ENCODE measurements at regions not wholly inside any gene's neighbourhood (a gene's known extent, or its start where the extent isn't known, plus 50 kb on each side); places are given as distances from the start of the nearest gene placed in this dataset.

DNA sequence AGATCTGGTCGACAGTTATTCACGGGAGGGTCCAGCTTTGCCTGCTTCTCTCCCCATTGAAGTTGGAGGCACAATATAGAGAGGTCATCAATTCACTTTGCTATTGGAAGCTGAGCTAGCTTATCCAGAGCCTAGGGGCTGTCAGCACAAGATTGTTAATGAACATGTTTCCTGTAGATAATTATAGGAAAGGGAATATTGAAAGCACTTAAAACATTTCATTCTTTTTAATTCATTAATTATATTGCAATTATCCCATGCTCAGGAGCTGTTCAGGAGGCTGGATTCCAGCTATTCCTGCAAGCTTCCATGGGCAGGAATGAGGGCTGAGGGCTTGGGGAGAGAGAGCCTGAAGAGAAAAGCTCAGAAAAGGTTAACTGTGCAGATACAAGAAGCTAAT lies 153.1 kb upstream of the BRINP1 start:
- WGBS, 2 donors: 73 to 83% methylated on average over 2 of the region's 2 CpGs
- no peaks in the 10 kb centered on the region for H3K4me1 ChIP-seq (ENCODE audit: control insufficient read depth in 5 of 5, insufficient read depth in 5 of 5, low read length in 5 of 5)
- no peak overlapping the region for H3K9ac ChIP-seq (ENCODE audit: insufficient read depth in 1 of 2, low read length in 2 of 2)
- no peak overlapping the region for H3K4me3 ChIP-seq
- H3K36me3 ChIP-seq (ENCODE audit: control insufficient read depth in 4 of 4, insufficient read depth in 4 of 4, low read length in 4 of 4): no peaks in the 10 kb centered on the region
- ATAC-seq (ENCODE audit: insufficient read depth, low FRiP score): no peak
- TF ChIP-seq, protein P1, sequence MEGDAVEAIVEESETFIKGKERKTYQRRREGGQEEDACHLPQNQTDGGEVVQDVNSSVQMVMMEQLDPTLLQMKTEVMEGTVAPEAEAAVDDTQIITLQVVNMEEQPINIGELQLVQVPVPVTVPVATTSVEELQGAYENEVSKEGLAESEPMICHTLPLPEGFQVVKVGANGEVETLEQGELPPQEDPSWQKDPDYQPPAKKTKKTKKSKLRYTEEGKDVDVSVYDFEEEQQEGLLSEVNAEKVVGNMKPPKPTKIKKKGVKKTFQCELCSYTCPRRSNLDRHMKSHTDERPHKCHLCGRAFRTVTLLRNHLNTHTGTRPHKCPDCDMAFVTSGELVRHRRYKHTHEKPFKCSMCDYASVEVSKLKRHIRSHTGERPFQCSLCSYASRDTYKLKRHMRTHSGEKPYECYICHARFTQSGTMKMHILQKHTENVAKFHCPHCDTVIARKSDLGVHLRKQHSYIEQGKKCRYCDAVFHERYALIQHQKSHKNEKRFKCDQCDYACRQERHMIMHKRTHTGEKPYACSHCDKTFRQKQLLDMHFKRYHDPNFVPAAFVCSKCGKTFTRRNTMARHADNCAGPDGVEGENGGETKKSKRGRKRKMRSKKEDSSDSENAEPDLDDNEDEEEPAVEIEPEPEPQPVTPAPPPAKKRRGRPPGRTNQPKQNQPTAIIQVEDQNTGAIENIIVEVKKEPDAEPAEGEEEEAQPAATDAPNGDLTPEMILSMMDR (IDR thresholded peaks at IDR 0.05; ENCODE audit: control extremely low read depth, extremely low read depth): no peak
- no peaks in the 10 kb centered on the region for H3K9me3 ChIP-seq (ENCODE audit: control insufficient read depth in 4 of 4, insufficient read depth in 3 of 4, low read length in 3 of 4)
- H3K27ac ChIP-seq (ENCODE audit: low read depth in 1 of 2, low read length in 1 of 2): no peak overlapping the region
- no peaks in the 10 kb centered on the region for H3K27me3 ChIP-seq (ENCODE audit: control insufficient read depth in 3 of 3, insufficient read depth in 3 of 3, low read length in 2 of 3)
- no peak for DNase-seq

DNA sequence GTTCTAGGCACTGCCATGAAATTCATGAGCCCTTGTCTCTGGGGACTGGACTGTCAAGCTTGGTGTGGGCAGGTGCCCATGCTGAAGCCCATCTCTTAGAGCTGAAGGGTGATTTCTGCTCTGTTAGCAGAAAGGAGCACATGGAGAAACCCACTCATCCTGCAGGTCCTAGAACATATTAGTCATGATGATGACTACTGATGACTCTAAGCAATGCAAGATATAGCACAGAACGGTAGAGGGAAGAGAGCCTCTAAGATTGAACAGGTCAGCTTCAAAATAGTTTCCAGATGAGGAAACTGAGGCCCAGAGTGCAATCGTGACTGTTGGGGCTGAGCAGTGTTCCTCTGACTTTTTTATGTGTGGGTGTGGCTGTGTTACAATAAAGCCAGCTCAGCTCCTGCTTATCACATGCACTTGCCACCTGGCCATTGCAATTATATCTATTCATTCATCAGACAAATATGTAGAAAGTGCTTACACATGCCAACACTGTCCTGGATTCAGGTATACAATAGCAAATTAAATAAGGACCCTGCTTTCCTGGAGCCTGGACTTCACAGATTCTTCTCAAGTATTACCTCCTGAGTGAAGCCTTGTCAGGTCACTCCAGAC lies 140.2 kb upstream of the BRINP1 start:
- no peak for ATAC-seq (ENCODE audit: insufficient read depth, low FRiP score)

DNA sequence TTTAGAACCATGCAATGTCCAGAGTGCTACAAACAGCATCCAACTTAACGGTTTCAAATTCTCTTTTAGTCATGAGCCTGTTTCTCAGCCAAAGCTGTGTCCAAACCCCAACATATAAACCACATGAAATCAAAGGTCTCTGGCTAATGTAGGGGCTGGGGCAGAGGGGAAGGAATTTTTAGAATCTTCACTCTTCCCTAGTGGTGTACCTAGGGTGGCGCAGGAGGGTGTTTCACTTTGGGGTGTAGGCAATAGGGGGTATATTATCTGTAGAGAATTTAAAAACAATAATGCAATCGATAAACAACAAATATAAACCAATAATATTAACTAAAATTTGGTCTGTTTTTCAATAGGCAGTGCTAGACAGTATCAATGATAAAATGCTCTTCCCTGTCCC lies 132.1 kb upstream of the BRINP1 start:
- Histone ChIP-seq H3K9me3 (ENCODE audit: control insufficient read depth in 4 of 4, insufficient read depth in 3 of 4, low read length in 3 of 4) (no peaks in the 10 kb centered on the region), H3K4me1 (ENCODE audit: control insufficient read depth in 5 of 5, insufficient read depth in 5 of 5, low read length in 5 of 5) (no peaks in the 10 kb centered on the region), H3K36me3 (ENCODE audit: control insufficient read depth in 4 of 4, insufficient read depth in 4 of 4, low read length in 4 of 4) (no peaks in the 10 kb centered on the region), H3K27me3 (ENCODE audit: control insufficient read depth in 3 of 3, insufficient read depth in 3 of 3, low read length in 2 of 3) (no peaks in the 10 kb centered on the region), H3K27ac (ENCODE audit: low read depth in 1 of 2, low read length in 1 of 2) (no peak overlapping the region), H3K9ac (ENCODE audit: insufficient read depth in 1 of 2, low read length in 2 of 2) (no peak overlapping the region), H3K4me3 (no peak overlapping the region)
- DNase-seq: no peak
- TF ChIP-seq, protein P1 (IDR thresholded peaks at IDR 0.05; ENCODE audit: control extremely low read depth, extremely low read depth): no peak
- 86 to 94% methylated on average over 3 of the region's 3 CpGs for WGBS, 2 donors
- ATAC-seq (ENCODE audit: insufficient read depth, low FRiP score): no peak

More for the DNA sequence above, 140.2 kb upstream of the BRINP1 start:
- no peak overlapping the region for H3K9ac ChIP-seq (ENCODE audit: insufficient read depth in 1 of 2, low read length in 2 of 2)
- 71 to 79% methylated on average over 2 of the region's 2 CpGs for WGBS, 2 donors
- H3K9me3 ChIP-seq (ENCODE audit: control insufficient read depth in 4 of 4, insufficient read depth in 3 of 4, low read length in 3 of 4): no peaks in the 10 kb centered on the region
- no peak overlapping the region for H3K27ac ChIP-seq (ENCODE audit: low read depth in 1 of 2, low read length in 1 of 2)
- H3K36me3 ChIP-seq (ENCODE audit: control insufficient read depth in 4 of 4, insufficient read depth in 4 of 4, low read length in 4 of 4): no peaks in the 10 kb centered on the region
- no peak overlapping the region for H3K4me3 ChIP-seq
- no peak for DNase-seq
- H3K4me1 ChIP-seq (ENCODE audit: control insufficient read depth in 5 of 5, insufficient read depth in 5 of 5, low read length in 5 of 5): no peaks in the 10 kb centered on the region
- no peaks in the 10 kb centered on the region for H3K27me3 ChIP-seq (ENCODE audit: control insufficient read depth in 3 of 3, insufficient read depth in 3 of 3, low read length in 2 of 3)
- TF ChIP-seq, protein P1 (IDR thresholded peaks at IDR 0.05; ENCODE audit: control extremely low read depth, extremely low read depth): no peak

Data from lung (tissue), 11 donors.